GM18861 (cell line): ENCODE measurements at regions not wholly inside any gene's neighbourhood (a gene's known extent, or its start where the extent isn't known, plus 50 kb on each side); places are given as distances from the start of the nearest gene placed in this dataset.

Experiments used
- ATAC-seq: cut with Tn5 transposase; IDR thresholded peaks from one replicate; pipeline ENCODE4 v1.9.1; 2021; ENCODE audit not compliant: unreplicated experiment

DNA sequence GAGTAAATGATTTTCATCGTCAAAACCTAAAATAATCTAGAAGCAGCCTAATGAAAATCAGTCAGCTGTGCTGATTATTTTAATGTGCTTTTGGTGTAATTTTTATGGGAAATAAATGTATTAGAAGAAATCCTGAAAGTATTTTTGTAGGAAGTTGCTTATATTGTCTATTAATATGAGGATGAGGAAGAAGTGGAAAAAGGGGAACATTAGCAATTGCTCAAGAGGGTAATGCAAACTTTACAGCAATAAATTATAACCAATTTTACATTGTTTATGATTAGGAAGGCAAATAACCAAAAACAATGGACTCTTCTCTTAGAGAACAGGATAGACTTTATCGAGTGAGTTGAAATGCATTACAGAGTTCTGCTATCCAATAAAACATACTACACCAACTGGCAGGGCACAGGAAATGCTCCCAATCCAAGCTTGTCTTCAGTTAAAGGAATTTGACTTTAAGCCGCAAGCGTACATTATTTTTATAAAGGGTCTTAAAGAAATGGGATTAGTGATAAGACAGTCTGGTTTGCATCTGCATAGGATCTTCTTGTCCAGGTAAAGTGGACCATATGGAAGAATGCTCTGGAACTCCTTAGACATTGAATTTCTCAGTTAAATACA, 374.8 kb downstream of the PDGFC start:
- no peak for ATAC-seq

DNA sequence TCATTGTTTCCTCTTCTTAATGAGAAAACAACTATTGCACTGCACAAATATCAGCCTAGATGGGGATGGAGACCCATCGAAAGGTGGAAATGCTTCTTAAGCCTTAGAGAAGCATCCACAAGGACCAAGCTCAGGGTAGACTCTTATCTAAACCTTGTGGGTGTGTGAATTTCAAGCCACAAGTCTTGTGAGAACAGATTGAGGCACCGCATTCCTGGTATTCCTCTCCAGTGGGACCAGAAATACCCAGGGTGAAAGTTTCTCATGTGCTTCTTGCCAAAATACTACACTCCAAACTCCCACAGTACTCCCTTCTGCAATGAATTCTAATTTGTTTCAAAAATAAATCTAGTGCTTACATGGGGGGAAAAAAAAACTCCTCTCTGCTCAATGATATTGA, 375.6 kb downstream of the PDGFC start:
- ATAC-seq: no peak

DNA sequence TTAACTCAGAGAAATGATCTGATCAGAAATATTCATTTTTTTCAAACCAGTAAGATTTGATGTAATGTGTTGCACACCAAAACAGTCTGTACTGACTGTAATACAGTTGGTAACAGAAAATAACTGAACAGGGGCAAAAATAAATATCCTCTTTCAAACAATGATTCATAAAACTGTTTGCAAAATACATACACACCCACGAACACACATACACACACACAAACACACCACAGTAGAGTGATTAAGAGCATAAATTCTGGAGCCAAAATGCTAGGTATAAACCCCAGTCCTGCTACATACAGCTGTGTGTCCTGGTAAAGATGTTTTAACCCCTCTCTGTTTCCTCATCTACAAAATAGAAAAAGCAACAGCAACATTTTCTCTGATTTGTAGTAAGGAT, 376.6 kb downstream of the PDGFC start:
- ATAC-seq: no peak

DNA sequence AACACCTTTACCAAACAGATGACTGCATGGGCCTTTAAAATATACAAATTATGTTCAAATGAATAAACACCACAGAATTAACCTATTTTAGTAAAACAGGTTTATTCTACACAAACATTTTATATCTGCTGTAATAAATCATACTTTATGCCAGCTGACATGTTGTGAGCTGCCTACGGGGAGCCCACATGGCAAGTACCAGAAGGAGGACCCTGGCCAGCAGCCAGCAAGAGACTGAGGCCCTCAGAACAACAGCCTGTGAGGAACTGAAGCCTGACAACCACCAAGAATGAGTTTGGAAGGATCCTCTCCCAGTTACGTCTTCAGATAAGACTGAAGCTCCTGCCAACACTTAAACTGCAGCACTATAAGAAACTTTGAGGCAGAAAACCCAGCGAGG, 377.0 kb downstream of the PDGFC start:
- no peak for ATAC-seq

DNA sequence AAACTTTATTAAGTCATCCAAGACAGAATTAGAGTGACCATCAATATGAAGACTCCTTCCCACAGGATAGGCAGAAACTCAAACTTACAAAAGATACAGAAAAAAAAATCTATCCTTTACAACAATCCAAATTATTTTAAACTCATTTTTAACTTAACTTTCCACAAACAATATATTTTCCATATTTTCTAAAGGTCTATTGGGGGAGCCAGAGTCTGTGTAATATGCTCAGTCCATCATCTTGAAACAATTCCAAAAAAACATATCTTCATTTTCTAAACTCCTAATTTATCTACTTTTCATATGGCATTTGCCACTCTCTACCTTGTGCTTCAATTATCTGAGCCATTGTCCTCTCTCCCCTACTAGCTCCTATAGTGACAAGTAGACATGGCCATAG, 378.1 kb downstream of the PDGFC start:
- ATAC-seq: no peak

DNA sequence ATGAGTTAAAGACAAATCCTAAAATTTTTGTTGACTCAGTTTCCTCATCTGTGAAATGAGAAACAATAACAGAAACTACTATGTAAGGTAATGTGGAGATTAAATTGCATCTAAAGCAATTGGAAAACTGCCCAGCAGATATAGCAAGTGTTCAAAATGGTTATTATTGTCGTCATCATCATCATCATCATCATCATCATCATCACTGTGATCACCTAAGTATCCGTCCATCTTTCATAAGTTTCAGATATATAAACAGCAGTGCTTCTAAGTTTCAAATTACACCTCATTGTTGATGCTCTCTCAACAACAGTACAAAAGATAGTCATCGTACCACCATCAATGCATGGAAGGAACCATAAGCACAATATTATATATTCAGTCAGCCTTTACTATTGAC, 379.9 kb downstream of the PDGFC start:
- ATAC-seq: no peak

DNA sequence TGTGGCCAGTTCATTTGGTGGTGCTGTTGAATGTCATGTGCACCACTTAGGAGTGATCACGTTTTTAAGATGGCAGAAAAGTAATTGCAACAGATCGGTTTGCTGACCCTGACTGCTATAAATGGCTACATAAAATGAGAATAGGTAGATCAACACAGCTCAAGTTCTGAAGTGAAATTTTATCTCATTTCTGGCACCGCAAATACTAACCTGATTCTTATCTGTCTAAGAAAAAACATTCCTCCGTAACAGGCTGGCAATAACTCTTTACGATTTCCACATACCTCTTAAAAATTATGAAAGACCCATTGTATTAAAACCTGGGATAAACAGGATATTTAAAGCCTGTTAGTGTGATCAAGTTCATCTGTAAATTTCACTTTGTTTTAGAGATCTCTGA, 387.5 kb downstream of the PDGFC start:
- no peak for ATAC-seq

DNA sequence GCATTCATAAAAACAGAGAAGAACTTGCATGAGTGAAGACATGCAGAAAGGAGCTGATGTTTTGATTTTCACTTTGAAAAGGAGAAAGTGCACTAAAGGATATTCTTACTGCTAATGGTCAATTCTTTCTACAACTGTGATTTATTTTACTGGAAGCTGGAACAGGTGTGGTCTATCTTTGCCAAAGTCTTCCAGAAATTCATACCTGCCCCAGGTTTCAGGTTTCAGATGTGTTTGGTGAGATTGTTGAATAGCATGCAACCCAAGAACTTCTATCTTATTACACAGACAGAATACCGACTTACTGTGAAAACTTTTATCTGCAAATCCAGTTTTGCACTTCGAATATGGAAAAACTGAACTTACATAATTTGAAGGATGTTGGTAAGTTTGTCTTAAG, 388.3 kb downstream of the PDGFC start:
- ATAC-seq: no peak

DNA sequence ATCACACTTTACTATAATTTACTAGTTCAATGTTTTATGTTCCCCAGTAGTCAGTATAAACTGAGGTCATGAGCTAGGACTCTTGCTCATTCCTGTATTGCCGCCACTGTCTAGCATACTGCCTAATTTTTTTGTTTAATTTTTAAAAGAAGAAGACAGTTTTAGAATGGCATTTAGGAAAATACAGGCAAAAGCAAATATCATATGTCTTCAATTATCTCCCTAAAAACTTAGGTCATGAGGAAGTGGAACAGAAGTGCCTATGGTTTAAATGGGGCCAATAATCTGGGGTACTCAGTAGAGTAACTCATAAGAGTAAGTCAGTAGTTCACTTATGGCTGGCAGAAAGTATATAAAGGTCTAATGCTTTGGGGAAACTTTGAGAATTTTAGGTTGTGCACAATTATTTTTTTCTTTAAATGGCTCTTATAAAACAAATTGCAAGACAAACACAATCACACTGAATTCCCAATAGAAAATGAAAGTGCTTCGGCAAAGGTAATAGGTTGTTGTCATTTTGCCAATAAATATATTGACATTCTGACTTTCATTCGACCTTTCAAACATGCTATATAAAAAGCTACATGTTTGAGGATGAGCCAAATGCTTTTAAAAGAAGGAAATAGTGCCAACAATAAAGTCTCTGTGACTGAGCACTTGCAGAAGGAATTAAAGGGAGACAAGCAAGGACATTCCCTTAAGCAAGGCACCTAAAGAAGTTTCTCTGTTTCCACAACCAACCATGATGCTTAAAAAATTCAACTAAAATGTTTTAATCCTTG, 390.1 kb downstream of the PDGFC start:
- no peak for ATAC-seq

DNA sequence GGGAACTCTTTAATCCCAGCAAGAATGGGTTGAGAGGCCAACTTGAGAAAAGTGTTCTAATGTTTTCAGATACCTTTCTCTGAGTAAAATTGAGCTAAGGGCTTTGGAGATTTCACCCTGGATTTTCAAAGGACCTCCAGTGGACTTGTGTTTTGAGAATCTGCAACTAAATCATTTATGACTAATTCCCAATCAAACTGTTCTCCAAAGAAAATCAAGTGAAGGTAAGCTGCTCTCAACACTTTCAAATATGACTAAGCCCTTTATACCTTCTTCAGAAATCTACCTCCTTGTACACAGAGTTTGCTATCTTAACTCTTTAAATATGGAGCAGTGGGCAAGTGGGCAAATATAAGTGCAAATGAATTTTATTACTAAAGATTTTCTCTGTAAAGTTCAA, 392.9 kb downstream of the PDGFC start:
- ATAC-seq: no peak

DNA sequence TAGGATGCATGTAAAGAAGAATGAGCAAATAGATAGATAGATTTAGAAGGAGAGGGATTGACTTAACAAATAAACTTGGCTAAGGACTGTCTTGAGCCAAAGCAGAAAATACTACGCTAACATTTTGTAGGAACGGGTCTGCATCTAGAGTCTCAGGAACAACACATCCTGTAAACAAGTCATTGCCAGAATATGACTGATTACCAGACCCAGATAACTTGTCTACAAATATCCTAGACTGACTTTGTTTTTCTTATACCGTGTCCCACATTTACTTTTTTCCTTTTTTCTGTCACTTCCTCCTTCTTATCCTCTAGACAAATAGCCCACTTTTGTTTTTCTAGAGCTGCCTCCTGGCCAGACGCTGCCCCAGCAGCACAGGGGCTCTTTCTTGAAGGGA, 393.6 kb downstream of the PDGFC start:
- ATAC-seq: no peak

DNA sequence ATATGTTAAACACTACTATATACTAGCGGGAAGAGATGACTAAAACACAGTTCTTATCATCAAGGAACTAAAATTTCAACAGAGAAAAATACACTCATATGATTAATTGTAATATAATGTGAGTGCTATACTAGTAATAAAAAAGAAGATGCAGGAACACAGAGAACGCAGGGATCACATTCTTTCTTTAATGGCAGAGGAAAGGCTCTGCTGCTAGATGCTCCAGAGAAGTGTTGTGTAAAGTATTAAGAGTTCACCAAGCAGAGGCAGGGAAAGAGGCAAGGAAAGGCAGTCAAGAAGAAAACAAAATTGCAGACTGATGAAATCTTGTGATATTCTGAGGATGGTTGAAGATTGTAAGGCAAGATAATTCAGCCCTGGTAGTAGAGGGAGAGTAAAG, 394.7 kb downstream of the PDGFC start:
- no peak for ATAC-seq

DNA sequence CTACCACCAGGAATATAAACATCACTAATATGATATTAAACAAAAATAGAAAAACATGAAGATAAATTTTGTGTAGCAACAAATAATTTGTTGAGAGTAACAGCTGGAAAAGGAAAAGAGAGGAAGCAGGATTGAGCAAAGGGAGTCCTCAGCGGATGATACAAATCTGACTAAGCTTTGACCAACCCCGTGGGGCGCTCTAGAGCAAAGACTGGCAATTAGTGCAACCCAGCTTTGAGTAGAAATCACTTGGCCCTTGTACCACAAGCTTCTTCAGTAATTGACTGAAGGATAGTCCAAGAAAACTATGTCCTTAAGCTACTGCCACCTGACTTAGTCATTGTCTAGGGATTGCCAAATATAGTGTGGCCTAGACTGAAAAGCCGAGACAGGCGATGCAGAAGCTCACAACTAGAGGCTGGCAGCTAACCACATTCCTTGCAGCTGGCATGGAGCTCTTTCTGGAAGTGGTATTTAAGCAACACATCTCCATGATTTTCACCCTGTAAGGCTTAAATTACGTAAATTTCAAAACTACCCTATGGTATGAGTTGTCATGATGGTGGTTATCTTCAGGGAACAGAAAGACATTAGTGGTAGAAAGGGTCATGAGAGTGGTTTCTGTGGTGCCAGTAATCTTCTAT, 396.0 kb downstream of the PDGFC start:
- ATAC-seq: no peak

DNA sequence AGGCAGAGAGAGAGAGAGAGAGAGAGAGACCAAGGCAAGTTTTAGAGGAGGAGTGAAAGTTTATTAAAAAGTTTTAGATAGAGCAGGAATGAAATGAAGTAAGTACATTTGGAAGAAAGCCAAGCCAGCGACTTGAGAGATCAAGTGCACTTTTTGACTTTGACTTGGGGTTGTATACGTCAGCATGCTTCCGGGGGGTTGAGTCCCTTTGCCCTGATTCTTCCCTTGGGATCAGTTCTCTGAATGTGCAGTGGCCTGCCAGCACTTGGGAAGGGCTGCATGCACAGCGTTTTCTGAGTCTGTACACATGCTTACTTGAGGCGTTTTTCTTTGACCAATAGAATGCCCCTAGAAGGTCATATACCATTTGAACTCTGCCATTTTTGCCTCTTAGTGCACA, 400.5 kb downstream of the PDGFC start:
- ATAC-seq: no peak

DNA sequence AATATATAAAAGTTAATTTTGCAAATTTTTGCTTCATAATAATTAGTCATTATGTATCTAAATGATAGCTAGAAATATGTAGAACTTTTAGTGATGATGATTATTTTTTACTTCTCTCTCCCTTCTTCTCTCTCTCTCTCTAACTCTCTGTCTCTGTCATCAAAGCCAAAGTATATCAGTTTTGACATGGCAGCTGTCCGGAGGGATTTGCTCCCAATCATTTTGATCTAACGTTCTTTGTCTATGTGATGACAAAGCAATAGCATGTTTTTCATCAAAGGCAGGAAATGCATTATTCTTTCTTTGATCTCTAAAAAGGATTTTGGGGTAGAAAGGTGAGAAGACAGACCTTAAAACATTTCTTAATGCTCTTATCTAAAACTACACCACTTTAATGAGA, 402.1 kb downstream of the PDGFC start:
- no peak for ATAC-seq

DNA sequence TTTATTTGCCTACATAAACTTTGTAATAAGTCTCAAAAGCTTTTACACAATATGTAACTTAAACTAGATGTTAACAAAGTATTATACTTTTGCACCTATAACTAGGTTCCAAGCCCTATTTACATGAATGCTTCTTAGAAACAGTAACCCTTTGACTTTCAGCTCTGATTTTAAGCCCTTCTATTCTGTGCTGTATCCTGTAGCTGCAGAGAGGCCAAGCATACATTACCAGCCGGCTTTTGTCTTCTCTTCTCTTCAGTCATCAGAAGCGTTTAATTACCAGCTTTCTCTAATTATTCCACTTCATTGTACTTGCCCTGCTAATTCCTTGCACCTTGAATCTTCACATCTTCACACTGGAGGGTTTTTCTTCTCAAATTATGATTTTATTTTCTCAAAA, 403.1 kb downstream of the PDGFC start:
- no peak for ATAC-seq

DNA sequence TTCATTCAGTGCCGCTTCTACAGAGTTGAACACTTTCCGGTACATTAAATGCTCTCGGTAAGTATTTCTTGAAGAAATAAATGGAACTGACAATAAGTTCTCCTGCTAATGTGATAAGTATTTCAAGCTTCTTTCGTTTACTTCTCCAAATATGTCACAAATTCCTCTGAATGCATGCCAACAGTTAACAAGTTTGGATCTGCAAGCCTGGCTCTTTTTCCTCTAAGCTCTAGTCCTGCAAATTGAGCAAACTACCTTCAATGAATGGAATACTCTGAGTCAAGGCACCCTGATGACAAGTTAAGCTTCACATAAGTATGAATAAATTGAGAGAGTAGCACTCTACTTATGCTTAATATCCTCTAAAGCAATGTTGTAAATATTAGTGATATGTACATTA, 403.6 kb downstream of the PDGFC start:
- ATAC-seq: no peak

DNA sequence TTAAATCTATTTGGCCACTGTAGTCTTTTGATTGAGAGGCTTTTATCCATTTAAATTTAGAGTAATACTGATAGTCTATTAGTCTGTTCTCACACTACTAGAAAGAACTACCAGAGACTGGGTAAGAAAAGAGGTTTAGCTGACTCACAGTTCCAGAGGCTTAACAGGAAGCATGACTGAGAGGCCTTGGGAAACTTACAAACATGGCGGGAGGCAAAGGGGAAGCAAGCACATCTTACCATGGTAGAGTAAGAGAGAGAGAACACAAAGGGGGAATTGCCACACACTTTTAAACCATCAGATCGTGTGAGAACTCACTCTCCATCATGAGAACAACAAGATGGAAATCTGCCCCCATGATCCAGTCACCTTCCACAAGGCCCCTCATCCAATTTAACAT, 410.9 kb downstream of the PDGFC start:
- no peak for ATAC-seq

DNA sequence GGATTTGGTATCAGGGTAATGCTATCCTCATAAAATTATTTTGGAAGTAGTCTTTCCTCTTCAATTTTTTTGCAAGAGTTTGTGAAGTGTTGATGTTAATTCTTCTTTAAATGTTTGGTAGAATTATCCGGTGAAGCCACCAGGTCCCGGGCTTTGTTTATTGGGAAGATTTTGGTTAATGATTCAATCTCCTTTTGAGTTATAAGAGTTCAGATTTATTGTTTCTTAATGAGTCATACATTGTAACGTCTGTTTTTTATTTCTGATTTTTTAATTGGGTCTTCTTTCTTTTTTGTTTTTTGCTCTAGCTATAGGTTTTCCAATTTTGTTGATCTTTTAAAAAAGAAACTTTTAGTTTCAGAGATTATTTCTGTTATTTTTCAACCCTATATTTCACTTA, 412.3 kb downstream of the PDGFC start:
- no peak for ATAC-seq

DNA sequence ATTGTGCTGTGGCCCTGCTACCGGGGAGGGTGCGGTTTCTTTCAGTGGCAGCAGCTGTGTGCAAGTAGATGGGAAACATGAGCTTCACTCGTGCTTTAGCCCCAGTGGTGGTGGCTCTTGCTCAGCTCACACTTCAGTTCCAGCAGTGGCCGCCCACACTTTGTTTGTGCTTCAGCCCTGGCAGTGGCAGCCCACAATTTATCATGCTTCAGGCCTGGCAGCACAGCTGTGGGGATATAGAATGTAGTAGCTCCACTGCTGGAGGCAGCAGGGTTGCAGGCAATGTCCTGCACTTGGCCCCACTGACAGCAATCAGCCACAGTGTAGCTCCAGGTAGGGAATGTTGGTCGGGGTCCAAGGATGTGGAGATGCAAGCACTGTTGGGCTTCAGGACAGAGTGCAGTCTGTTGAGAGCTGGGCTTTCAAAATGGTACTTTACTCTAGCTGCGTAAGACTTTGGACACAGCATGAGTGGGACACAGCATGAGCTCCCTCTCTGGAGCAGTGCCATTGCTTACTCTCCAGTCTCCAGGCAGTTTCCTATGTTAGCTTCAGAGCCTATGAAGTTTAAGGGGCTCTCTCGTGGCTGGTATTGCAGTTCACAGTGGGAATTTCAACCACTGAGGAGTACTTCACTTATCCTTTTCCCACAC, 413.1 kb downstream of the PDGFC start:
- no peak for ATAC-seq

DNA sequence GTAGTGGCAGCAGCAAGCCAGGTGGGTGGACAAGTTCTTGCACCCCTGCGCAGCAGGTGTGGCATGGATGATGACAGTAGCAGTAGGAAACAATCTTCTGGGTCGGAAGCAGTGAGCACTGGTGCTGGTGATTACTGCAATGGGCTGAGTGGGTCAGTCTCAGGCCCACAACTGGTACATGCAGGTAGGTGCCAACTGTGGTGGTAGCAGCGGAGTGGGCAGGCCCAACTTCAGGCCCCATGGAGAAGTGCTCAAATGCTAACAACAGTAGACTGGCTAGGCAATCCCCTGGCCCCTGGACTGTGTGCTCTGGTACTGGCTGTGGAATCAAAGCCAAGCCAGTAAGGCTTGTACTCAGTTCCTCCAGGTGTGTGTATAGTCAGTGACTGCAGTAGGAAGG, 413.7 kb downstream of the PDGFC start:
- ATAC-seq: no peak

DNA sequence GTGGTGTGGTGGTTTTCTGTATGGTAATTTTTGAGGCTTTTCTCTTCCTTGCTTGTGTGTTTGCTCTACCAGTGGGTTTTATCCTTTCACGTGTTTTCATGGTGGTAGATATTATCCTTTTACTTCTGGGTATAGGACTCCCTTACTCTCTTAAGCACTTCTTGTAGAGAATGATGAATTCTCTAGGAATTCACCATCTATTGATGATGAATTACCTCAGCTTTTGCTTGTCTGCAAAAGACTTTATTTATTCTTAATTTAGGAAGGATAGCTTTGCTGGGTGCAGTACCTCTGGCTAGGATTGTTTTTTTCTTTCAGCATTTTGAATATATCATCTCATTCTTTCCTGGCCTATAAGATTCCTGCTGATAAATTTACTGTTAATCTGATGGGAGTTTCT, 415.3 kb downstream of the PDGFC start:
- no peak for ATAC-seq
